ENCODE measurements at regions not wholly inside any gene's neighbourhood (a gene's known extent, or its start where the extent isn't known, plus 50 kb on each side); places are given as distances from the start of the nearest gene placed in this dataset.

- TF ChIP-seq POLR2A (IDR thresholded peaks at IDR 0.05) (no peak), CTCF (IDR thresholded peaks at IDR 0.05) (no peak), POLR2AphosphoS5 (IDR thresholded peaks at IDR 0.05) (no peak), EP300 (IDR thresholded peaks at IDR 0.05; ENCODE audit: low read depth) (no peak)
These were observed 130.3 kb upstream of the EFNA5 start for GRCh38 chr5:107801061-107801460.
